EH (cell line): ENCODE measurements at regions not wholly inside any gene's neighbourhood (a gene's known extent, or its start where the extent isn't known, plus 50 kb on each side); places are given as distances from the start of the nearest gene placed in this dataset.

Experiments used
- DNase-seq: peaks from one replicate; pipeline ENCODE4 v3.0.0-alpha.2; 2015; ENCODE audit warnings: low read depth

GRCh38 chr4:41865306-41865980, 69.8 kb upstream of the TMEM33 start:
- DNase-seq = peak; percentile 29

- no peak for DNase-seq
Measured at GRCh38 chr4:41859087-41859486, 76.1 kb upstream of the TMEM33 start.

DNA sequence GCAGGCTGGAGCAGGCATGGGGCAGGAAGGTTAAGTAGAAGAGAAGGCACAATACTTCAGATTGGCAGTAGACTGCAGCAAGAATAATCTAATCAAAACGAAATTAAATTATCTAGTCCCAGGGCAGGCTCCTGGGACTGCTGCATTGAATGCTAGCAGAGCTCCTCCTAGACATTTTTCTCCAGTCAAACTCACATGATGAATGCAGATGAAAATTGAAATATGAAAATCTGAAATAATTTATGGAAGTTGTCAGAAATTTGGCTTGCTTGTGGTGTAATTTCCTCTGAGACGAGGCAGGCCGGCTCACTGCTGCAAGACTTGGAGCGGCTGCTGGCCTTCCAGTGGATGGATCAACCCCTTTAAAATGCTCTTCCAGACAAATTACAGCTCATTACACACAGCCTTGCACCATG, 78.0 kb upstream of the TMEM33 start:
- no peak for DNase-seq

- DNase-seq = no peak
Measured at GRCh38 chr4:41856797-41857196, 78.4 kb upstream of the TMEM33 start.

- DNase-seq = no peak
Measured at GRCh38 chr4:41853973-41854372, 81.3 kb upstream of the TMEM33 start.

GRCh38 chr4:41852229-41852628, 83.0 kb upstream of the TMEM33 start:
- DNase-seq = no peak

- no peak for DNase-seq
Measured at GRCh38 chr4:41851621-41852020, 83.6 kb upstream of the TMEM33 start.

DNA sequence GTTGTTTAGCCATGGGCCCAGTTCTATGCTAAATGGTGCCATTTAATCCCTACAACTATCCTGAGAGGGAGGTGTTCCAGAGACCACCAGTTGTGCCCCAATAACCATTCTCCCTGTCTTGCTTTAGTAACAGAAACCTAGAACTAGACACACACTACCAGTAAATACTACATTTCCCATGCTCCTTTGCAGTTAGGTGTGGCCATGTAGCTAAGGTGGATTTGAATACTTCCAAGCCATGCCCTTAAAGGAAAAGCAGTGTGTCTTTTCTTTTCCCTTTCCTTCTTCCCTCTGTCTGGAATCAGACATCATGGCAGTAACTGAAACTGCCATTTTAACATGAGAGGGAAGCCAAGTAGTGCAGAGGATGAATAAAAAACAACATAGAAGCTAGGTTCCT, 90.9 kb upstream of the TMEM33 start:
- no peak for DNase-seq

GRCh38 chr4:41839916-41840854, 91.7 kb upstream of the PHOX2B start:
- DNase-seq = no peak

- no peak for DNase-seq
Measured at GRCh38 chr4:41838590-41838989, 90.1 kb upstream of the PHOX2B start.

GRCh38 chr4:41835321-41835995, 86.9 kb upstream of the PHOX2B start:
- DNase-seq = no peak

DNA sequence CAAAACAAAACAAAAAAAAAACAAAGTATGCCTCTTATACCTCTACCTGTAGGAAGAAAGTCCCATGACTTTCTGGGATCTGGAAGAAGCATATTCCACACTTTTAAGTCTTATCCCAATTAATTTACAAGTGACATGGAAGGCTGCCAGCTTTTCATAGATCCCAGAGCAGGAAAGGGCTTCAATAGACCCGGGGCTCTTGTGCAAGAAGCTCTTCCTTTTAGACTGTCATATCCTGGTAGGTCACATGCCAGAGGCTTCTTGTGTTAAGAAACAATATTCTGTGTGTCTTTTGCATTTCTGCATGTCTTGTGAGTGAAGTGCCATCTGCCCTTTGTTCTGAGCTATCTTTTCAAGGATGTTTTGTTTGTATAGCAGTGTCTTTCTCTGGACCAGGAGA, 84.4 kb upstream of the PHOX2B start:
- DNase-seq = no peak

DNA sequence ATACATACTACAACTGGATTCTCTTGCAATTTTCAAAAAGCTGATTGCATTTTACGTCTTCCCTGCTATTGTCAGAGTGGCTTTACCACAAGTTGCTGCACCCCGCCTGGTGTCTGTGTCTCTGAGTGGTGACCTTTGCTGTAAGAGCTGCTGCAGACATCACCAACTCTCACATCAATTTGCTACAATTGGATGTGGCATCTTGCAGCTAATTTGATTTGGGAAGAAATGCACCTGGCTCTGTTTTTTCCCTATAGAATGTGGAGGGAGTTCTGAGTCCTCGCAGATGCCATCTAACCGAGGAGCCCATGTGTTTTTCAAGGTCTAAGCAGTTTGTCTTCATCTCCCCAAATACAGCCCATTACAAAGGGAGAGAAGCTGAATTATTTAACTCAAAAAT, 73.8 kb upstream of the PHOX2B start:
- no peak for DNase-seq

DNA sequence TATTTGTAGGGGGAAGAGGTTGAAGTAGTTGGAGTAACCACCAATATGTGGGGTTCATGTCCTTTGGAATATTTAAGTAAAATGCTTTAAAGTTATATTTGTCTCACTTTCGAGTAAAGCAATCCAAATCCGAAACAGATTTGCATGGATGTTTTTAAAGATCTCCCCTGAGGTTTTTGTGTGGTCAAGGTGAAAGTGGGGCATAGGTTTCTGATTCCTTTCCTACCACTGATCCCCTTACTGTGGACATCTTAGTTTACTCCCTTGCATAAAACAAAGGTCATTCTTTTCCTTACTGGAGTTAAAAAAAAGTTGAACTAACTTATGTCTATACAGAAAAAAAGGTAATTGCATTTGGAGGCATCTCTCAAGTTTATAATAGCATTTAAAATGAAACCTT, 71.9 kb upstream of the PHOX2B start:
- DNase-seq = no peak

DNA sequence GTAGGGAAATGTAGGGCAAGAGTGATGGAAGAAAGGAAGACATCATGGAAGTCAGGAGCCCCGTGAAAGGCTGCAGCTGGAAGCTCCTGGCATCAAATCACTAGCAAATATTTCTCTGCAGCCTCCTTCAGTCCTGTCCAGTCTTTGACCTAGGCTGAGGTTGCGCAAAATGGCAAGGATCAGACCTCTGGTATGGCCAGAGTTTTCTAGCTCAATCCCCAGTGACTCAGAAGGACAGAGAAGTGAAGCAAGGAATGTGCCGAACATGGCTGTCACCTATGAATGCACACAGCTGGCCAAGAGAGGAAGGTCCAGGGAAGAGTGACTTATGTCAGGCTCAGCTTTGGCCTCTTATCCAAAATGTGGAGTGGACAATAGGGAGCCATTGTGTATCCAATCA, 71.1 kb upstream of the PHOX2B start:
- DNase-seq = no peak

GRCh38 chr4:41815473-41815872, 66.9 kb upstream of the PHOX2B start:
- no peak for DNase-seq

DNA sequence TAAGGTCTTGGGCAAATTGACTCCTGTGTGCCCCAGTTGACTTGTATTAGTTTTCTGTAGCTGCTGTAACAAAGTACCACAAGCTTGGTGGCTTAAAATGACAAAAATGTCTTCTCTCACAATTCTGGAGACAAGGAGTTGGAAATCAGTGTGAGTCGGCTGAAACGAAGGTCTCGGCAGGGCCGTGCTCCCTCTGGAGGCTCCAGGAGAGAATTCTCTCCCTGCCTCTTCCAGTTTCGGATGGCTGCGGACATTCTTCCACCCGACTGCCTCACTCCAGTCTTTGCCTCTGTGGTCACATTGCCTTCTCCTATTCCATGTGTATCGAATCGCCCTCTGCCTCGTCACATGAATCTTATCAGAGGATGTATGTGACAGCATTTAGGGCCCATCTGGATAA, 66.0 kb upstream of the PHOX2B start:
- peak; percentile 56 for DNase-seq

DNA sequence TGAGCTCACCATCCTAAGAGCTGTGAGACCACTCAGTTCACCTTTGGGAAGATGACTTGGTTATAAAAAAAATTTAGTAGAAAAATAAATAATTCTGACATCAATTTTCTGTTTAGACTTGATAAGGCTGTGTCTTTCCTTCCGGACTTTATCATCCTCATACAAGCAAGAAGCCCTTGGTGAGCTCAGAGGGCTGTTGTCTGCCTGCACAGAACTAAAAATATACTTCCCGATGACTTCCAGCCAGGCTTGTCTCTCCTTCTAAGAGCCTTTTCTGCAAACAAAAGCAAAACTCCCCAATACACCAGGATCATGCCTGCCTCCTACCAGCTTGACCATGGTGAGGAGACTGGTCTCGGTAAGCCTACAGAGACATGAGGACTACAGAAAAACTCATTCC, 58.3 kb upstream of the PHOX2B start:
- no peak for DNase-seq

- DNase-seq = no peak
Measured at GRCh38 chr4:41802590-41802989, 54.1 kb upstream of the PHOX2B start.

DNA sequence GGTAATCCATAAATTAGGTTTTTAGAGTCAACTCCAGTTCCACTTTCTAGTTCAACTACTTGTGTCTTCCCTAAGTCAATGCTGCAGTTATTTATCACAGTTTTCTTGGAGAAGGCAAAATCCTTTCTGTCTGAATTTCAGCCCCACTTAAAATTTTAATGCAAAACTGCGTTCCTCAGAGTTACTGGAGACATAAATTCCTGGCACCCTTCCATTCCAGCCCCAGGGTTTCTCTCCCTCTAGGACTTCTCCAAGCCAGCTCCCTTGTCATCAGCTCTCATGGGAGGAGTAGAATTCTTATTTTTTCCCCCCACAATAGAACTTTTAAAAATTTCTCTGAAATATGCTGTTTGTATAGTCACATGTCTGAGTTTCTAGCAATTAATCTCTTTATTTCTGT, 50.6 kb upstream of the PHOX2B start:
- DNase-seq = peak; percentile 18
